Prostate gland (tissue), 2 donors: ENCODE measurements at regions not wholly inside any gene's neighbourhood (a gene's known extent, or its start where the extent isn't known, plus 50 kb on each side); places are given as distances from the start of the nearest gene placed in this dataset.

Experiments used
- DNase-seq: peaks from one replicate; pipeline ENCODE4 v3.0.0-alpha.2; 2019; ENCODE audit warnings: low spot score
- H3K27ac ChIP-seq, 2 donors: fragments of 200-600 bp; sonication (generic); 2 replicates each; pipeline ENCODE4 v1.5.1; 2017 to 2019
- H3K27me3 ChIP-seq: fragments of 200-600 bp; sonication (generic); replicated peaks from 2 replicates; pipeline ENCODE4 v1.5.1; 2019; ENCODE audit not compliant: insufficient read depth
- H3K36me3 ChIP-seq, 2 donors: fragments of 200-600 bp; sonication (generic); 1 replicate in 1 of 2; 2 replicates in 1 of 2; pipeline versions ENCODE4 v1.5.1 to v1.8.1; 2017 to 2019
- H3K4me1 ChIP-seq: fragments of 200-600 bp; sonication (generic); replicated peaks from 2 replicates; pipeline ENCODE4 v1.5.1; 2019
- H3K4me3 ChIP-seq, 2 donors: fragments of 200-600 bp; sonication (generic); 2 replicates each; pipeline ENCODE4 v1.5.1; 2017 to 2019
- H3K9me3 ChIP-seq: fragments of 200-600 bp; sonication (generic); 2 replicates; pipeline ENCODE4 v1.5.1; 2017
- POLR2A ChIP-seq: fragments of 450-650 bp; IDR thresholded peaks from one replicate; pipeline ENCODE4 v1.6.1; 2016; ENCODE audit warnings: antibody characterized with exemption, mild to moderate bottlenecking
- POLR2AphosphoS5 ChIP-seq: sonication (generic); formaldehyde crosslinking; IDR thresholded peaks from one replicate; pipeline ENCODE4 v1.6.1; 2017; ENCODE audit warnings: antibody characterized with exemption
- WGBS: methylation state at CpG from one replicate; pipeline ENCODE4 v1.1.5; 2018; 5-methylcytosine and 5-hydroxymethylcytosine counted together
- intact Hi-C: fragments of 100-400 bp; cut with DNase I; formaldehyde crosslinking; loops from one replicate; pipeline ENCODE4 v1.14.2; 2022
- TF ChIP-seq, protein P1 (sequence below), 4 experiments: fragments of 200-600 bp in 2 of 4; fragments of 450-650 bp in 2 of 4; sonication (generic) in 2 of 4; IDR thresholded peaks; 1 replicate in 3 of 4; 2 replicates in 1 of 4; pipeline ENCODE4 v1.5.1; 2016 to 2019; ENCODE audit warnings: antibody characterized with exemption in 4 of 4, mild to moderate bottlenecking in 2 of 4, moderate library complexity in 2 of 4

- no peaks in the 10 kb centered on the region for H3K9me3 ChIP-seq
- TF ChIP-seq POLR2A (no peak), POLR2AphosphoS5 (no peak)
- TF ChIP-seq, protein P1, sequence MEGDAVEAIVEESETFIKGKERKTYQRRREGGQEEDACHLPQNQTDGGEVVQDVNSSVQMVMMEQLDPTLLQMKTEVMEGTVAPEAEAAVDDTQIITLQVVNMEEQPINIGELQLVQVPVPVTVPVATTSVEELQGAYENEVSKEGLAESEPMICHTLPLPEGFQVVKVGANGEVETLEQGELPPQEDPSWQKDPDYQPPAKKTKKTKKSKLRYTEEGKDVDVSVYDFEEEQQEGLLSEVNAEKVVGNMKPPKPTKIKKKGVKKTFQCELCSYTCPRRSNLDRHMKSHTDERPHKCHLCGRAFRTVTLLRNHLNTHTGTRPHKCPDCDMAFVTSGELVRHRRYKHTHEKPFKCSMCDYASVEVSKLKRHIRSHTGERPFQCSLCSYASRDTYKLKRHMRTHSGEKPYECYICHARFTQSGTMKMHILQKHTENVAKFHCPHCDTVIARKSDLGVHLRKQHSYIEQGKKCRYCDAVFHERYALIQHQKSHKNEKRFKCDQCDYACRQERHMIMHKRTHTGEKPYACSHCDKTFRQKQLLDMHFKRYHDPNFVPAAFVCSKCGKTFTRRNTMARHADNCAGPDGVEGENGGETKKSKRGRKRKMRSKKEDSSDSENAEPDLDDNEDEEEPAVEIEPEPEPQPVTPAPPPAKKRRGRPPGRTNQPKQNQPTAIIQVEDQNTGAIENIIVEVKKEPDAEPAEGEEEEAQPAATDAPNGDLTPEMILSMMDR (IDR thresholded peaks at IDR 0.05): no peak
- no peak overlapping the region for H3K27ac ChIP-seq
- no peak overlapping the region for H3K4me3 ChIP-seq
- H3K27me3 ChIP-seq: no peaks in the 10 kb centered on the region
- no peak for DNase-seq
- H3K36me3 ChIP-seq: no peaks in the 10 kb centered on the region
- 90% methylated on average over 1 of the region's 1 CpG for WGBS
- no peaks in the 10 kb centered on the region for H3K4me1 ChIP-seq
- intact Hi-C loops: no loop called here
These were observed 128.7 kb downstream of the CEP120 start for GRCh38 chr5:123294544-123294943.

DNA sequence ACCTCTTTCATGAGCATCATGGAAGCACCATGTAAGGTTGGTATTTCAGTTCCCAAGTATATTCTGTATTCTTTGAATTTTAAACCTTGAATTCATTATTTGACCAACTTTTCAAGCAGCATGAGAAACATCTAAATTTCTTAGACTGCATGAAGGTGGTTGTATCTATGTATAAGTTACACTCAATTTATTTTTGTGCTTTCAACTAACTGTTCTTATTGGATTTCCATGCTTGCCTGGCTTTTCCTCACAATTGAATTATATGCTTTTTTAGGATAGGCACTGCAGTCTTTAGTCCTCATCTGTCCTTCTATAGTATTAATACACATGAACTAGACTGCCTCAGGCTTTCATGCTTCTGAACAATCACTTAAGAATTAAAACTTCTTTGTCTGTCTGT is 134.0 kb downstream of the CEP120 start:
- intact Hi-C loops: loop anchor here (5.0 kb wide), 1 partner anchor 197 kb away; no protein-coding TSS in a partner anchor
- H3K4me1 ChIP-seq: no peaks in the 10 kb centered on the region
- no peaks in the 10 kb centered on the region for H3K27me3 ChIP-seq
- no peaks in the 10 kb centered on the region for H3K36me3 ChIP-seq
- no peak for DNase-seq
- TF ChIP-seq POLR2AphosphoS5 (no peak), POLR2A (no peak)
- TF ChIP-seq, protein P1 (IDR thresholded peaks at IDR 0.05): no peak
- H3K27ac ChIP-seq: no peak overlapping the region
- H3K4me3 ChIP-seq: no peak overlapping the region
- H3K9me3 ChIP-seq: no peaks in the 10 kb centered on the region

DNA sequence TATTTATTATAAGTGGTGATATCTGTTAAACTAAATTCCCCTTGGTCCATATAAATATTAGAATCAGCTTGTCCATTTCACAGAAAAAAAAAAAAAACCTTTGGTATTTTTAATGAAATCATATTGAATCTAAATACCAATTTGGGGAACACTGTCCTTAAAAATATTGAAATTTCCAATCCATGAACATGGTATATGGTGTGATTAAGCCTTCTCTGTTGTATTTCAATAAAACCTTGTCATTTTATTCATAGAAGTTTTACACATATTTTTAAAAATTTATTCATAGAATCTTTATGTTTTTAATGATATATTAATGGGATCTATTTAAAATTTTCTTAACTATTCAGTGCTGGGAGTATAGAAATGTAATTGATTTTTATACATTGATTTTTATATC is 135.3 kb downstream of the CEP120 start:
- no peak for TF ChIP-seq POLR2AphosphoS5
- TF ChIP-seq, protein P1 (IDR thresholded peaks at IDR 0.05): no peak
- TF ChIP-seq POLR2A: no peak
- intact Hi-C loops: loop anchor here (5.0 kb wide), 1 partner anchor 196 kb away; no protein-coding TSS in a partner anchor
- H3K27me3 ChIP-seq: no peaks in the 10 kb centered on the region
- H3K4me3 ChIP-seq: no peak overlapping the region
- H3K36me3 ChIP-seq: no peaks in the 10 kb centered on the region
- DNase-seq: no peak
- no peak overlapping the region for H3K27ac ChIP-seq
- no peaks in the 10 kb centered on the region for H3K9me3 ChIP-seq
- no peaks in the 10 kb centered on the region for H3K4me1 ChIP-seq

DNA sequence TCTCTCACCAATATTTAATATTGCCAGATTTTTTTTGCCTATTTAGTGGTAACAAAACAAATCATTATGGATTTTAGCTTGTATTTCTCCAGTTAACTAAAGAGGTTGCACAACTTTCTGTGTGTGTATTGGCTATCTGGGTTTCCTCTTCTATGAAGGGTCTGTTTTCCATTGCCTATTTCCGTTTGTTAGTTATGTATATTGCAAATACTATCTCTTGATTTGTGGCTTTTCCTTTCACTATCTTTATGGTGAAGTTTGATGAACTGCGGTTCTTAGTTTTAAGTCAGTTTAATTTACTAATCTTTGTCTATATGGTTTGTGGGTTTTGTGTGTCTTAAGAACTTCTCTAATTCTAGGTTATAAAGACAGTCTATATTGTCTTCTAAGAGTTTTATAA is 136.3 kb downstream of the CEP120 start:
- TF ChIP-seq POLR2A (no peak), POLR2AphosphoS5 (no peak)
- TF ChIP-seq, protein P1 (IDR thresholded peaks at IDR 0.05): no peak
- no peaks in the 10 kb centered on the region for H3K9me3 ChIP-seq
- WGBS: 91% methylated on average over 2 of the region's 2 CpGs
- H3K27me3 ChIP-seq: no peaks in the 10 kb centered on the region
- DNase-seq: no peak
- no peak overlapping the region for H3K27ac ChIP-seq
- no peak overlapping the region for H3K4me3 ChIP-seq
- intact Hi-C loops: loop anchor here (5.0 kb wide), 1 partner anchor 195 kb away; no protein-coding TSS in a partner anchor
- H3K4me1 ChIP-seq: no peaks in the 10 kb centered on the region
- no peaks in the 10 kb centered on the region for H3K36me3 ChIP-seq

DNA sequence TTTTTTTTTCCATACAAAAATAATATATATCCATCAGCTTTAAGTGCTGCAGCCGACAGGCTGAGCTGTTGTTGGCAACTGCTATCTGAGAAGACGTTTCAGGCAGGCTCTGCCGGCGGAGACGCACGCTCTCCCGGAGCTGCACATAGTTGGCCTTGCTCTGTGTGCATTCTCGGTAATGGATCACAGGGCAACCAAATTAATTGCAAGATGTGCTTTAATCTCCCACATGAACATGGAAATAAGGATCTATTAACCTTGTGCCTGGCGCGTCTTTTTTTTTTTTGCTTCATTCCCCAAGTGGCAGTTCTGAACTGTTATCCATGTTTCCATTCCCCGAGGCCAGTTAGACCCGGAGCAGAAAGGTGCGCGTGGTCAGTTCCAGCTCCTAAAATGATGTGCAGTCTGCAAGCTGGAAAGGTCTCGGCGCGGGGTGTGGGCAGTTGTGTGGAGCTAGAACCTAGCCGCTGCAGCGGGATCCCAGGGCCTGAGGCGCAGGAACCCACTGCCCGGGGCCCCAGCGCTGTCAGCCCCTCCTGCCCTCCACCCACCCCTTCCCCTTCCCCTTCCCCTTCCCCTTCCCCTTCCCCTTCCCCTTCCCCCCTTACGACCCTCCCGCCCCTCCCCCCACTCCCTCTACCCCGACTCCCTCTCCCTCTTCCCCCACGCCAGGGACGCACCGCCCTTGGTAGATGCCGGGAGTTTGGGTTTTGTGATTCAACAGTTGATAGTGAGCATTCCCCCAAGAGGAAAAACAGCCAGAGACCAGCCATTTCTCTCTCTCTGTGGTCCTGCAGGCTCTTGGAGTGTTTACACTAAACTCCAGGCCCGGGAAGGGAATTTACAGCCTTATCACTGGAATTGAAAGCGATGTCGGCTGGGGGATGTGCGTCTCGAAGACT is 137.8 kb downstream of the CEP120 start:
- Histone ChIP-seq H3K36me3 (no peaks in the 10 kb centered on the region), H3K4me3 (no peak overlapping the region), H3K27me3 (no peaks in the 10 kb centered on the region), H3K9me3 (no peaks in the 10 kb centered on the region), H3K4me1 (no peaks in the 10 kb centered on the region), H3K27ac (no peak overlapping the region)
- TF ChIP-seq, protein P1 (IDR thresholded peaks at IDR 0.05): no peak
- no peak for TF ChIP-seq POLR2A
- no peak for TF ChIP-seq POLR2AphosphoS5
- 6% methylated on average over 28 of the region's 34 CpGs for WGBS
- intact Hi-C loops: loop anchor here (5.0 kb wide), 1 partner anchor 193 kb away; no protein-coding TSS in a partner anchor
- DNase-seq: no peak
